IPS-NIHi11 (cell line): ENCODE measurements at regions not wholly inside any gene's neighbourhood (a gene's known extent, or its start where the extent isn't known, plus 50 kb on each side); places are given as distances from the start of the nearest gene placed in this dataset.

ENCODE experiments used
- DNase-seq: peaks from one replicate; pipeline ENCODE4 v3.0.0; 2012; ENCODE audit warnings: mixed read lengths, low spot score

GRCh38 chr14:98297567-98297966 is 974.4 kb downstream of the BCL11B start:
- no peak for DNase-seq

- no peak for DNase-seq
Observed at GRCh38 chr14:98298481-98299244, 973.3 kb downstream of the BCL11B start.

- no peak for DNase-seq
Observed at GRCh38 chr14:98301681-98302080, 970.3 kb downstream of the BCL11B start.

GRCh38 chr14:98304574-98304973 is 967.4 kb downstream of the BCL11B start:
- DNase-seq: no peak

GRCh38 chr14:98309591-98309990 is 962.4 kb downstream of the BCL11B start:
- DNase-seq: no peak

- no peak for DNase-seq
Observed at GRCh38 chr14:98312006-98312405, 960.0 kb downstream of the BCL11B start.

GRCh38 chr14:98321841-98322240 is 950.2 kb downstream of the BCL11B start:
- DNase-seq: no peak

- no peak for DNase-seq
Observed at GRCh38 chr14:98323836-98324235, 948.2 kb downstream of the BCL11B start.

GRCh38 chr14:98325761-98326160 is 946.2 kb downstream of the BCL11B start:
- DNase-seq: no peak

GRCh38 chr14:98328496-98328895 is 943.5 kb downstream of the BCL11B start:
- DNase-seq: no peak

GRCh38 chr14:98334186-98334585 is 937.8 kb downstream of the BCL11B start:
- DNase-seq: no peak

- no peak for DNase-seq
Observed at GRCh38 chr14:98341211-98341610, 930.8 kb downstream of the BCL11B start.

GRCh38 chr14:98345161-98345560 is 926.8 kb downstream of the BCL11B start:
- no peak for DNase-seq

- no peak for DNase-seq
Observed at GRCh38 chr14:98347686-98348085, 924.3 kb downstream of the BCL11B start.

GRCh38 chr14:98348505-98348904 is 923.5 kb downstream of the BCL11B start:
- DNase-seq: no peak

GRCh38 chr14:98350213-98350612 is 921.8 kb downstream of the BCL11B start:
- DNase-seq: no peak

GRCh38 chr14:98364961-98365360 is 907.0 kb downstream of the BCL11B start:
- no peak for DNase-seq

GRCh38 chr14:98366429-98366828 is 905.6 kb downstream of the BCL11B start:
- no peak for DNase-seq

GRCh38 chr14:98368221-98368620 is 903.8 kb downstream of the BCL11B start:
- no peak for DNase-seq

GRCh38 chr14:98368916-98369315 is 903.1 kb downstream of the BCL11B start:
- DNase-seq: no peak

- DNase-seq: no peak
Observed at GRCh38 chr14:98369344-98369743, 902.7 kb downstream of the BCL11B start.

- DNase-seq: no peak
Observed at GRCh38 chr14:98370352-98370751, 901.6 kb downstream of the BCL11B start.

- no peak for DNase-seq
Observed at GRCh38 chr14:98371141-98371540, 900.9 kb downstream of the BCL11B start.

- DNase-seq: no peak
Observed at GRCh38 chr14:98374136-98374535, 897.9 kb downstream of the BCL11B start.
